Retinal pigment epithelial cell (primary cell): ENCODE measurements at regions not wholly inside any gene's neighbourhood (a gene's known extent, or its start where the extent isn't known, plus 50 kb on each side); places are given as distances from the start of the nearest gene placed in this dataset.

Experiments
- DNase-seq: peaks from one replicate; pipeline ENCODE4 v3.0.0-alpha.2; 2010; ENCODE audit warnings: low read depth
- H3K4me3 ChIP-seq: 2 replicates; pipeline ENCODE4 v1.5.1; 2011; ENCODE audit warnings: mild to moderate bottlenecking, low read length, control low read depth, moderate library complexity
- CTCF ChIP-seq: conservative IDR thresholded peaks from 2 replicates; pipeline ENCODE4 v1.5.1; 2011; ENCODE audit warnings: low read depth, low read length, control low read depth, inconsistent platforms

GRCh38 chr5:135654761-135655467, 76.1 kb upstream of the CXCL14 start:
- no peak overlapping the region for H3K4me3 ChIP-seq
- DNase-seq: no peak
- no peak for TF ChIP-seq CTCF

GRCh38 chr5:135651156-135651555, 72.4 kb upstream of the CXCL14 start:
- H3K4me3 ChIP-seq: no peak overlapping the region
- DNase-seq: no peak
- no peak for TF ChIP-seq CTCF

GRCh38 chr5:135650081-135650480, 71.3 kb upstream of the CXCL14 start:
- DNase-seq: no peak
- TF ChIP-seq CTCF: no peak

GRCh38 chr5:135649435-135649834, 70.6 kb upstream of the CXCL14 start:
- TF ChIP-seq CTCF: no peak
- H3K4me3 ChIP-seq: no peak overlapping the region
- DNase-seq: no peak

More at GRCh38 chr5:135650081-135650480, 71.3 kb upstream of the CXCL14 start:
- H3K4me3 ChIP-seq: no peak overlapping the region

- no peak overlapping the region for H3K4me3 ChIP-seq
- DNase-seq: no peak
- no peak for TF ChIP-seq CTCF
These were observed 69.3 kb upstream of the CXCL14 start for GRCh38 chr5:135648116-135648515.

GRCh38 chr5:135645336-135646180, 66.8 kb upstream of the CXCL14 start:
- H3K4me3 ChIP-seq: no peak overlapping the region
- no peak for DNase-seq
- no peak for TF ChIP-seq CTCF
